ENCODE measurements at regions not wholly inside any gene's neighbourhood (a gene's known extent, or its start where the extent isn't known, plus 50 kb on each side); places are given as distances from the start of the nearest gene placed in this dataset.
"Not testable (repeated sequence)": the region's sequence is repeated elsewhere in the genome, so short reads cannot be mapped to it uniquely, and the experiment has no call there.

DNA sequence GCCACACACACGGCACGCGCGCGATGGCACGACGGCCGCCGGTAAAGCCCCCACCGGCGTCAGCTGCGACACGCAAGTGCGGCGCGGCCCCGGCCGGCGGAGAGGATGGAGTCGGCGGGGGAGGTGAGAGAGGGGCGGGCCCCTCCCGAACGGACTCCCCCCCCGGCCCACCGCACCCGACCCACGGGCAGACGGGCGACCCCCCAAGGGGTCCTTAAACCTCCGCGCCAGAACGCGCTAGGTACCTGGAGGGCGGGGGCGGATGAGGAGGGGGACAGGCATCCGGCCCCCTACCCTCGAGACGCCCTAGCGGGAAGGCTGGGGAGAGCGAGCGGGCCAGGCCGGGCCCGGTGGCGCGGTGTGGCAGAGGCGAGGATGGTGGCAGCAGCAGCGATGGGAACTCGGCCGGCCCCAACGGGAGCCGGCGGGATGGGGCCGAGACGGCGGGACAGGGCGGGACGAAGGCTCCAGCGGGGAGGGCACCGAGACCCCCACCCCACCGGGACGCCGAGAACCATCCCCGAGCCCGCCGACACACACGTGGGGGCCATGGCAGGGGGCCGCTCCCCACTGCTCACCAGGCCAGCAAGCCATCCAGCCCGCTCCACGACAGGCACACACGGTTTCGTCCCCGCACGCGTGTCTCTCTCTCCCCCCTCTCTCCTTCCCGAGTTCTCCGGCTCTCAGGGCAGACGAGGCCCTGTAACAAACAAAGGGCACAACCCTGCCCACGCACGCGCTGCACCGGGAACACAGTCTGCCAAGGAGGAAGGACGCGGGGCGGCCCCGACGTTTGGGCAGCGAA, 1515.4 kb upstream of the DEFB115 start:
- DNase-seq (ENCODE audit: low read depth, low spot score), result no peak
- TF ChIP-seq, protein P1, sequence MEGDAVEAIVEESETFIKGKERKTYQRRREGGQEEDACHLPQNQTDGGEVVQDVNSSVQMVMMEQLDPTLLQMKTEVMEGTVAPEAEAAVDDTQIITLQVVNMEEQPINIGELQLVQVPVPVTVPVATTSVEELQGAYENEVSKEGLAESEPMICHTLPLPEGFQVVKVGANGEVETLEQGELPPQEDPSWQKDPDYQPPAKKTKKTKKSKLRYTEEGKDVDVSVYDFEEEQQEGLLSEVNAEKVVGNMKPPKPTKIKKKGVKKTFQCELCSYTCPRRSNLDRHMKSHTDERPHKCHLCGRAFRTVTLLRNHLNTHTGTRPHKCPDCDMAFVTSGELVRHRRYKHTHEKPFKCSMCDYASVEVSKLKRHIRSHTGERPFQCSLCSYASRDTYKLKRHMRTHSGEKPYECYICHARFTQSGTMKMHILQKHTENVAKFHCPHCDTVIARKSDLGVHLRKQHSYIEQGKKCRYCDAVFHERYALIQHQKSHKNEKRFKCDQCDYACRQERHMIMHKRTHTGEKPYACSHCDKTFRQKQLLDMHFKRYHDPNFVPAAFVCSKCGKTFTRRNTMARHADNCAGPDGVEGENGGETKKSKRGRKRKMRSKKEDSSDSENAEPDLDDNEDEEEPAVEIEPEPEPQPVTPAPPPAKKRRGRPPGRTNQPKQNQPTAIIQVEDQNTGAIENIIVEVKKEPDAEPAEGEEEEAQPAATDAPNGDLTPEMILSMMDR (IDR thresholded peaks at IDR 0.05; ENCODE audit: low read depth, low read length), result no peak
- no peak overlapping the region for H3K4me3 ChIP-seq (ENCODE audit: low read depth, low read length)
- in situ Hi-C loops (cut with HindIII; ENCODE audit: low sequenced_read_pairs), result no loop called here

GRCh38 chr20:29742699-29743100, 1514.8 kb upstream of the DEFB115 start:
- in situ Hi-C loops (cut with HindIII; ENCODE audit: low sequenced_read_pairs), result no loop called here
- no peak for DNase-seq (ENCODE audit: low read depth, low spot score)
- H3K4me3 ChIP-seq (ENCODE audit: low read depth, low read length), result no peak overlapping the region
- TF ChIP-seq, protein P1 (IDR thresholded peaks at IDR 0.05; ENCODE audit: low read depth, low read length), result no peak

DNA sequence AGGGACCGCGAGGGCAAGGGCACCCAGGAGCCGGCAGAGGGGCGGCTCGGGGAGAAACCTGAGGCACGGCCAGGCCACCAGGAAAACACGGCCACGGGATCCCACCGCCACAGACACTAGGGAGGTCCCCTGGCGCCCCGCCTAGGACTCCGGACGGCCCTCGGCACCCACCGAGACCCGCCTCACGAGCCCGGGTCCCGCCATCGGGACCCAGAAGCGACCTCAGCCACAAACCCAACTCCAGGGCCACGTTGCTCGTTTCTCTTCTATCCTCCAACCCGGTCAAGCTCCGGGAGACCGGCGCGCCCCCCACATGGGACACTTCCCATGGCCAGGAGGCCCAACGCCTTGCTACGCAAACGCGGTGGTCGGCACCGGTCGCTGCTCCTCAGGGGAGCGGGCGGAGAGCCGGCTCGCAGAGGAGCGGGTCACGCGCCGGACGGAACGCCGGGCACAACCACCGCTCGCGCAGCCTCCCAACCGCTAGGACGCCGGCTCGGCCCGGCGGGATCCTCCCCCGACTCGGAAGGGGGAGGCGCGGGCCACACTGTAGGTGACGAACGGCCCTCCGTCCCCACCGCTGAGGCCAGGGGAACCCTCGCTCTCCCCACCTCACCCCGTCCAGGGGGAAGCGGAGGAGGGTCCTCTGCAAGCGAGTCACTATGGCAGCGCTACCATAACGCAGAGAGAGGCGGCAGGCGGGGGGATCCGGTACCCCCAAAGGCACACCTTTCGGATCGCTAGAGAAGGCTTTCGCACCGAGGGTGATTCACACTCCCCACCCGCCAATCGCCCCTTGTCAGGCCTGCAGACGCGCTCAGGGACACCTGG, 1514.1 kb upstream of the DEFB115 start:
- in situ Hi-C loops (cut with HindIII; ENCODE audit: low sequenced_read_pairs), result no loop called here
- DNase-seq (ENCODE audit: low read depth, low spot score), result no peak
- TF ChIP-seq, protein P1 (IDR thresholded peaks at IDR 0.05; ENCODE audit: low read depth, low read length), result no peak
- no peak overlapping the region for H3K4me3 ChIP-seq (ENCODE audit: low read depth, low read length)

DNA sequence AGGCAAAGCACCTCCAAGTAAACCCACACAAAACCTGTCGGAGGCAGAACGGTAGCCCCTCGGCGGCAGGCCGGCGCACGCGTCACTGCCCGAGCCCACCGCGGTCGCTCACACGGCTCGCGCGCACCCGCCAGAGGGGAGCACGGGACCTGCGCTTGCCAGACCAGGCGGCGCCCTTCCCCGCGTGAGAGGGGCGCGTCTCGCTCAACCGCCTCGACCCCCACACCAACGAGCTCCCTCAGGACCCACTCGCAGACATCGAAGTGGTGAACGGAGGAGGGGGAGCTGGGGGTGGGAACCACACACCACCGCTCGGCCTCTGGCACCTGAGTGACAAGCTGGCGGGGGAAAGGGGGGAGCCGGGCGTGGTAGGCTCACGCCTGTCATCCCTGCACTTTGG, 1513.4 kb upstream of the DEFB115 start:
- TF ChIP-seq, protein P1 (IDR thresholded peaks at IDR 0.05; ENCODE audit: low read depth, low read length), result no peak
- in situ Hi-C loops (cut with HindIII; ENCODE audit: low sequenced_read_pairs), result no loop called here
- H3K4me3 ChIP-seq (ENCODE audit: low read depth, low read length), result no peak overlapping the region
- no peak for DNase-seq (ENCODE audit: low read depth, low spot score)

GRCh38 chr20:29745534-29746245, 1511.8 kb upstream of the DEFB115 start:
- DNase-seq (ENCODE audit: low read depth, low spot score); in situ Hi-C loops (cut with HindIII; ENCODE audit: low sequenced_read_pairs); H3K4me3 ChIP-seq (ENCODE audit: low read depth, low read length): not testable (repeated sequence)

DNA sequence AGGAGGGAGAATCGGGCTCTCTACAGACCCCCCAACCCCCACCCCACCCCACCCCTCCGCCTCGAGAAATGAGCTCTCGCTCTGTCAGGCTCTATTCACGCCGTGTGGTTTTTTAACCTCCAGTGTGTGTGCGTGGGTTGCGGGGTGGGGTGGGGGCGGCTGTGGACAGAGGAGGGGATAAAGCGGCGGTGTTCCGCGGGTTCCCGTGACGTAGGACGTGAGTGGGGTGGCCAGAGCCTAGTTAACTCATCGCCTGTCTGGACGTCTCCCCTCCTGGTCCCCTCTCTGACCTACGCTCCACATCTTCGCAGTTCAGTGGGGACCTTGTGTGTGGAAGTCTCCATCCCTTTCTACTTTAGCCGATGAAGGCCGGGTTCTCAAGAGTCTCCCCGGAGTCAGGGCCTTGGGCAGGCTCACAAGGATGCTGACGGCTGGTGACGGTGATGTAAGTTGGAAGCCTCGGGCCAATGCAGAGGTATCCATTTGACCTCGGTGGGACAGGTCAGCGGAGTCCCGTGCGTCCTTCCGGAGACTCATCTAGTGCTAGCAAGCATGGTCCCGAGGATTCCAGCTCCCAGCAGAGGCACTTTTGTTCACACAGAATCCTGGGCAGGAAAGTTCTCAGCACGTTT, 1507.1 kb upstream of the DEFB115 start:
- TF ChIP-seq, protein P1 (IDR thresholded peaks at IDR 0.05; ENCODE audit: low read depth, low read length), result no peak
- in situ Hi-C loops (cut with HindIII; ENCODE audit: low sequenced_read_pairs), result no loop called here
- no peak for DNase-seq (ENCODE audit: low read depth, low spot score)
- no peak overlapping the region for H3K4me3 ChIP-seq (ENCODE audit: low read depth, low read length)

DNA sequence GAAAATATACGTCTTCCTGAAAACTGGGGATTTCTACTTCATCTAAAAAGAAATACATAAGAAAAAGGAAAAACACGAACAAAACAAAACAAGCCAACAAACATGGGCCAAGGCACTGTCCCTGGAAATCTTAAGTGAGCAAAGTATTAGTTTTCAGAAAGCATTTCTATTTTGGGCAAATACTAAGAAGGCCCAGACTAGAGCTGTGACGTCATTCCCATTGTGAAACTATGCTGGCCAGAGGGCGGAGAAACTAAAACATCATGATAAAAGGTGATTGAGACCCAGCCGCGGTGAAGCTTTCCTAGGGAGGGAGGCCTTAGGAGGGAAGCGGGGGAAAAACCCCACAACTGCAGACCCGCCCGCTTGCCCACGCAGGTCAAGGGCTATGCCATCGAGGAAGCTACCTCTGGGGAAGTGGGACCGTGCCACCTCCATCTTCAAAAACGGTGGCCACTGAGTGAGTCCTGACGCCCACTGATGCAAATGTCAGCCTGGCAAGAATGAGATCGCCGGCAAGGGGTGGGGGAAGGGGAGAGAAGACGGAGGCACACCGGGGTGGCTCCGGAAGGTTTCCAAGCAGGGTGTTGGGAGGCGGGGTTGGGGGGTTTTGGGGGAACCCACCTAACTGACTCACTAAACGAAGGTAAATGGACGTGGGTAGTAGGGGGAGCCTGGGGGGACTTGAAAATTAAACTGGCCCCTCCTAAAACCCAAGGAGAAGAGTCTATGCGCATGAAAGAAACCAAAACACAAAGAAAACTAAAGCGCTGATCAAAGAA, 1504.6 kb upstream of the DEFB115 start:
- in situ Hi-C loops (cut with HindIII; ENCODE audit: low sequenced_read_pairs); DNase-seq (ENCODE audit: low read depth, low spot score); H3K4me3 ChIP-seq (ENCODE audit: low read depth, low read length): not testable (repeated sequence)

GRCh38 chr20:29753426-29753746, 1504.1 kb upstream of the DEFB115 start:
- H3K4me3 ChIP-seq (ENCODE audit: low read depth, low read length); in situ Hi-C loops (cut with HindIII; ENCODE audit: low sequenced_read_pairs); DNase-seq (ENCODE audit: low read depth, low spot score): not testable (repeated sequence)

DNA sequence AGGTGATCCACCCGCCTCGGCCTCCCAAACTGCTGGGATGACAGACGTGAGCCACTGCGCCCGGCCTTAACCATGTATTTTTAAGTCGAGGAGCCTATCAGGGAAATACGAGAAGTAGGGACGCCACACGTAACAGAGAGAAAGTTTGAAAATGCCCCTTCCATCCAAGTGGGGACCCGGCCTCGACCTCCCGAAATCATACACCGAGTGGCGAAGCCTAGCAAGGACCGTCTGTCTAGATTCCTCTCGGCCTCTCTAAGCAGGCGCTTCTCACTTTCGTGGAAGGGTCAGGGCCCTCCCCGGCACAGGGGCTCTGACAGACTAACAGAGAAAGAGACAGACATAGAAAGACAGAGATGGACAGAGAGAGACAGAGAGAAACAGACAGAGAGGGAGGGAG, 1503.6 kb upstream of the DEFB115 start:
- in situ Hi-C loops (cut with HindIII; ENCODE audit: low sequenced_read_pairs); H3K4me3 ChIP-seq (ENCODE audit: low read depth, low read length); DNase-seq (ENCODE audit: low read depth, low spot score): not testable (repeated sequence)

Data from astrocyte of the spinal cord (primary cell).